ENCODE measurements at regions not wholly inside any gene's neighbourhood (a gene's known extent, or its start where the extent isn't known, plus 50 kb on each side); places are given as distances from the start of the nearest gene placed in this dataset.
"Not testable (repeated sequence)": the region's sequence is repeated elsewhere in the genome, so short reads cannot be mapped to it uniquely, and the experiment has no call there.

DNA sequence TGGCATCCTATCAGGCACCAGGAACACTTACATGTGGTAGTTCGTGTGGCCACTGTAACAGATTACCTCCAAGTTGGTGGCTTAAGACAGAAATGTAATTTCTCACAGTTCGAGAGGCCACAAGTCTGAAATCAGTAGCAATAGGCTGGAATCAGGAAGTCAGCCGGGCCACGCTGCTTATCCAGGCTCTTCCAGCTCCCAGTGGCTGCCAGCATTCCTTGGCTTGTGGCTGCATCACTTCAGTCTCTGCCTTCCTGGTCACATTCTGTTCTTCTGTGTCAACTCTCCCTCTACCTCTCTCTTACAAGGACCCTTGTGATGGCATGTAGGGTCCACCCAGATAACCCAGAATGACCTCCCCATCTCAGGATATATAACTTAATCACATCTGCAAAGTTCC is 78.7 kb upstream of the MSX2 start:
- H3K27ac ChIP-seq (ENCODE audit: low read length): no peak overlapping the region
- WGBS (ENCODE audit: insufficient coverage): 90% methylated on average over 4 of the region's 4 CpGs

GRCh38 chr5:174648618-174649017 is 75.8 kb upstream of the MSX2 start:
- DNase-seq; H3K9me3 ChIP-seq (replicated peaks; ENCODE audit: control insufficient read depth, low read depth, low read length); H3K27me3 ChIP-seq (ENCODE audit: control insufficient read depth, insufficient read depth, low read length); H3K36me3 ChIP-seq (ENCODE audit: control insufficient read depth, insufficient read depth, low read length); H3K27ac ChIP-seq (ENCODE audit: low read length); H3K4me3 ChIP-seq (ENCODE audit: low read length); H3K4me1 ChIP-seq (ENCODE audit: control insufficient read depth, insufficient read depth, low read length): not testable (repeated sequence)
- 78% methylated on average over 3 of the region's 4 CpGs for WGBS (ENCODE audit: insufficient coverage)

More for the DNA sequence above, 78.7 kb upstream of the MSX2 start:
- Histone ChIP-seq H3K27me3 (ENCODE audit: control insufficient read depth, insufficient read depth, low read length) (peaks cover 4% of the 10 kb centered on the region), H3K9me3 (replicated peaks; ENCODE audit: control insufficient read depth, low read depth, low read length) (peaks cover 8% of the 10 kb centered on the region), H3K4me1 (ENCODE audit: control insufficient read depth, insufficient read depth, low read length) (no peaks in the 10 kb centered on the region), H3K4me3 (ENCODE audit: low read length) (no peak overlapping the region), H3K36me3 (ENCODE audit: control insufficient read depth, insufficient read depth, low read length) (no peaks in the 10 kb centered on the region)
- DNase-seq: no peak

DNA sequence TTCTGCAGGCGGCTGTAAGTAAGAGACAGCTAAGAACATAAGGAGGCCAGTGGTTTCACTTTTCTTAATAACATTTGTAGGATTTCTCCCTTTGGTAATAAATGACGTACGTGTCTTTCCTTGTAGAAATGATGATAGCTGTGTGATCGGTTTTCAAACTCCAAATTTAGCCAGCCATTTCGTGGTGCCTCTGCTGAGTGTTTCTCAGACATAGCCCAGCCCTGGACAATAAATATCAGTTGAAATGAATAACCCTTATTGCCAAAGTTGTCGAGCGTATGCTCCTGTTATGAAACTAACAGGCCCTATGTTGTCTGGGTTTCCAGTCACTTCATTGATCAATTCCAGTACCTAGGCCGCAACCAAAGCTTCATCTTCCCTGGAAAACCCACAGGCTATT is 75.0 kb upstream of the MSX2 start:
- 31% methylated on average over 2 of the region's 8 CpGs for WGBS (ENCODE audit: insufficient coverage)
- H3K4me3 ChIP-seq (ENCODE audit: low read length): no peak overlapping the region
- peaks cover 6% of the 10 kb centered on the region for H3K27me3 ChIP-seq (ENCODE audit: control insufficient read depth, insufficient read depth, low read length)
- H3K27ac ChIP-seq (ENCODE audit: low read length): no peak overlapping the region
- no peaks in the 10 kb centered on the region for H3K4me1 ChIP-seq (ENCODE audit: control insufficient read depth, insufficient read depth, low read length)
- peaks cover 8% of the 10 kb centered on the region for H3K9me3 ChIP-seq (replicated peaks; ENCODE audit: control insufficient read depth, low read depth, low read length)
- DNase-seq: no peak
- no peaks in the 10 kb centered on the region for H3K36me3 ChIP-seq (ENCODE audit: control insufficient read depth, insufficient read depth, low read length)

GRCh38 chr5:174654442-174654841 is 69.9 kb upstream of the MSX2 start:
- no peaks in the 10 kb centered on the region for H3K4me1 ChIP-seq (ENCODE audit: control insufficient read depth, insufficient read depth, low read length)
- peaks cover 2% of the 10 kb centered on the region for H3K27me3 ChIP-seq (ENCODE audit: control insufficient read depth, insufficient read depth, low read length)
- no peaks in the 10 kb centered on the region for H3K36me3 ChIP-seq (ENCODE audit: control insufficient read depth, insufficient read depth, low read length)
- WGBS (ENCODE audit: insufficient coverage): no CpG with 5 or more reads among the region's 3 CpGs
- H3K9me3 ChIP-seq (replicated peaks; ENCODE audit: control insufficient read depth, low read depth, low read length): no peaks in the 10 kb centered on the region
- DNase-seq: no peak
- H3K27ac ChIP-seq (ENCODE audit: low read length): no peak overlapping the region
- no peak overlapping the region for H3K4me3 ChIP-seq (ENCODE audit: low read length)

DNA sequence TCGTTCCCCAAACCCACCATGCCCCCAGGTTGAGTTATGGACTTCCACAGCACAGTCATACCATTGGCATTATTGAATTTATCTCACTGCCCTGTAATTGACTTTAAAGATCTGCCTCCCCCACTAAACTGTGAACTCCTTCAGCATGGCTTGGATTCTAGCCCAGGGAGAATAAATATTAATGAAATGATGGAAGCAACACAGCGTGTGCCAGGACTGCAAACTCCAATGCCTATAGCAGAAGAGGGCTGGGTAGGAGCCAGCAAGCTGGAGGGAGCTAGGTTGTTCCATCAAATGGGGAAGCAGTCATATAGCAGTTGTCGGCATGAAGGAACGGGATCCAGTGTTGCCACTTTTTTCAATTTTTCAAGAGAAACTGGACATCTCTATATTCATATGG is 69.0 kb upstream of the MSX2 start:
- no peaks in the 10 kb centered on the region for H3K4me1 ChIP-seq (ENCODE audit: control insufficient read depth, insufficient read depth, low read length)
- H3K27me3 ChIP-seq (ENCODE audit: control insufficient read depth, insufficient read depth, low read length): peaks cover 6% of the 10 kb centered on the region
- peak; percentile 3 for DNase-seq
- WGBS (ENCODE audit: insufficient coverage): 22% methylated on average over 3 of the region's 4 CpGs
- H3K9me3 ChIP-seq (replicated peaks; ENCODE audit: control insufficient read depth, low read depth, low read length): no peaks in the 10 kb centered on the region
- H3K27ac ChIP-seq (ENCODE audit: low read length): no peak overlapping the region
- no peaks in the 10 kb centered on the region for H3K36me3 ChIP-seq (ENCODE audit: control insufficient read depth, insufficient read depth, low read length)
- H3K4me3 ChIP-seq (ENCODE audit: low read length): no peak overlapping the region

DNA sequence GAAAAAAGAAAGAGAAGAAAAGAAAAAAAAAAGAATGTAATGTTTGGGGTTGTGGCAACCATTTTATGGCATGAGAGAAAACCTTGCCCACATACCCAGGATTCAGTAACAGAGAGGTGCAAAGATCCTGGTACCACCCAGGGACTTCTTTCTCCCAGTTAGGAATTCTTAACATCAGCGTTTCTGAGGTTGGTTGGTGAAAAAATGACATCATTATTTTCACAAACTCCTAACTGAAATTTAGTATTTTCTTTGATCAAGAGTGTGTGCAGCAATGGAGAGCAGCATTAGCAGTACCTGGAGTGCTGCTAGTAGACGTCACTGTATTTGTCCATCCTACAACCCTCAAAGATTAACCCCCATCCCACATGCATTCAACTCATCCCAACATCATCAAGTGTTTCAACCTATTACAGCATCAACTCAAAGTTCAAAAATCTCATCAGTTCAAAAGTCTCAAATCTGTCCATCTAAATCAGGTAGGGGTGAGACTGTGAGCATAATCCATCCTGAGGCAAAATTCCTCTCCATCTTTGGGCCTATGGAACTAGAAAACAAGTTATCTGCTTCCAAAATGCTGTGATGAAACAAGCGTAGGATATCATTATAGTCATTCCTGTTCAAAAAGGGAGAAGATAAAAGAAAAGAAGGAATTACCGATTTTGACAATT is 60.1 kb upstream of the MSX2 start:
- Histone ChIP-seq H3K9me3 (replicated peaks; ENCODE audit: control insufficient read depth, low read depth, low read length) (no peaks in the 10 kb centered on the region), H3K4me1 (ENCODE audit: control insufficient read depth, insufficient read depth, low read length) (no peaks in the 10 kb centered on the region), H3K27ac (ENCODE audit: low read length) (no peak overlapping the region), H3K36me3 (ENCODE audit: control insufficient read depth, insufficient read depth, low read length) (no peaks in the 10 kb centered on the region), H3K27me3 (ENCODE audit: control insufficient read depth, insufficient read depth, low read length) (peaks cover 13% of the 10 kb centered on the region), H3K4me3 (ENCODE audit: low read length) (no peak overlapping the region)
- DNase-seq: no peak
- WGBS (ENCODE audit: insufficient coverage): no CpG with 5 or more reads among the region's 4 CpGs

- Histone ChIP-seq H3K27me3 (ENCODE audit: control insufficient read depth, insufficient read depth, low read length) (peaks cover 9% of the 10 kb centered on the region), H3K36me3 (ENCODE audit: control insufficient read depth, insufficient read depth, low read length) (no peaks in the 10 kb centered on the region), H3K9me3 (replicated peaks; ENCODE audit: control insufficient read depth, low read depth, low read length) (no peaks in the 10 kb centered on the region), H3K27ac (ENCODE audit: low read length) (no peak overlapping the region), H3K4me1 (ENCODE audit: control insufficient read depth, insufficient read depth, low read length) (no peaks in the 10 kb centered on the region), H3K4me3 (ENCODE audit: low read length) (no peak overlapping the region)
- no peak for DNase-seq
- WGBS (ENCODE audit: insufficient coverage): 100% methylated on average over 1 of the region's 2 CpGs
Measured at GRCh38 chr5:174665347-174665746, 59.0 kb upstream of the MSX2 start.

DNA sequence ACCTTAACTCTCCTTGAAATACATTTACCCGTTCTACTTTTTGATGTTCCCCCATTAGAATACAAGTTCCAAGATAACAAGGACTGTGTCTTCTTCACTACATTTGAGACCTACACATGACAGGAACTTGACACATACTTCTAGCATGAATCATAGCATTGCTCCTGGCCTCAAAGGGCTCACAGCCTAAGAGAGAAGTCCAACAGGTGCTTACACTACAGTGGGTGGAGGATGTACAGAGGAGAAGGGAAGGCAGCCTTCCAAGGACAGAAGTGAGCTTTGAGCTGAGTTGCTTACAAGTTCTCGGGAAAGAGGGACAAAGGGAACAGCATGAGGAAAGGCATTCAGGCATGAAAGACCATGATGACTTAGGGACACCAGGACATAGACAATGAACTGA is 56.9 kb upstream of the MSX2 start:
- no peaks in the 10 kb centered on the region for H3K4me1 ChIP-seq (ENCODE audit: control insufficient read depth, insufficient read depth, low read length)
- H3K36me3 ChIP-seq (ENCODE audit: control insufficient read depth, insufficient read depth, low read length): no peaks in the 10 kb centered on the region
- 84% methylated on average over 2 of the region's 2 CpGs for WGBS (ENCODE audit: insufficient coverage)

GRCh38 chr5:174668349-174668748 is 56.0 kb upstream of the MSX2 start:
- no peaks in the 10 kb centered on the region for H3K36me3 ChIP-seq (ENCODE audit: control insufficient read depth, insufficient read depth, low read length)
- no CpG with 5 or more reads among the region's 5 CpGs for WGBS (ENCODE audit: insufficient coverage)
- no peaks in the 10 kb centered on the region for H3K4me1 ChIP-seq (ENCODE audit: control insufficient read depth, insufficient read depth, low read length)
- H3K4me3 ChIP-seq (ENCODE audit: low read length): no peak overlapping the region
- no peak for DNase-seq
- peaks cover 4% of the 10 kb centered on the region for H3K27me3 ChIP-seq (ENCODE audit: control insufficient read depth, insufficient read depth, low read length)
- H3K27ac ChIP-seq (ENCODE audit: low read length): no peak overlapping the region
- H3K9me3 ChIP-seq (replicated peaks; ENCODE audit: control insufficient read depth, low read depth, low read length): no peaks in the 10 kb centered on the region

More for the DNA sequence above, 56.9 kb upstream of the MSX2 start:
- no peaks in the 10 kb centered on the region for H3K9me3 ChIP-seq (replicated peaks; ENCODE audit: control insufficient read depth, low read depth, low read length)
- no peak overlapping the region for H3K27ac ChIP-seq (ENCODE audit: low read length)
- H3K4me3 ChIP-seq (ENCODE audit: low read length): no peak overlapping the region
- DNase-seq: no peak
- H3K27me3 ChIP-seq (ENCODE audit: control insufficient read depth, insufficient read depth, low read length): peaks cover 4% of the 10 kb centered on the region
